ENCODE measurements at regions not wholly inside any gene's neighbourhood (a gene's known extent, or its start where the extent isn't known, plus 50 kb on each side); places are given as distances from the start of the nearest gene placed in this dataset.

DNA sequence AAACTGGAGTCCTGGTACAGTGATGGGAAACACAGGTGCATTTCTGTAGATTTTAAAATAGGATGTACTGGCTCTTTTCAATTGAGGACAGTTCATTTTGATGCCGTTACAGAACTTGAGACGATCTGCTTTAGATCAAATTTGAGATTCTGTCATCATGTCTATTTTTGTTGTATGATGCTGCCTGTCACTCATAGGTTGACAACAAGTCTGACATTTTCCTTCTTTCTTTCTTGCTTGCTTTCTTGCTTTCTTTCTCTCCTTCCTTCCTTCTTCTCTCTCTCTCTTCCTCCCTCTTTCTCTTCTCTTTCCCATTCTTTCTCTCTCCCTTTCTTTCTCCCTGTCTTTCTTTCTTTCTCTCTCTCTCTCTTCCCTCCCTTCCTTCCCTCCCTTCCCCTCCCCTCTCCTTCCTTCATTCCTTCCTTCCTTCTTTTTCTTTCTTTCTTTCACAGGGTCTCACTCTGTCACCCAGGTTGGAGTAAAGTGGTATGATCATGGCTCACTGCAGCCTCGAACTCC is 152.6 kb upstream of the SGK1 start:
- Mint-ChIP-seq H3K27me3 (peaks cover 0 to 2% of the 10 kb centered on the region in 2 donors), H3K4me1 (no peaks in the 10 kb centered on the region), H3K27ac (no peak overlapping the region), H3K9me3 (no peaks in the 10 kb centered on the region), H3K4me3 (no peak overlapping the region), H3K36me3 (peaks cover 0 to 3% (median 0%) of the 10 kb centered on the region in 3 donors)
- Histone ChIP-seq H3K9me3 (ENCODE audit: low read length) (no peaks in the 10 kb centered on the region), H3K4me1 (ENCODE audit: insufficient read depth, low read length) (no peaks in the 10 kb centered on the region), H3K36me3 (ENCODE audit: insufficient read depth, low read length) (no peaks in the 10 kb centered on the region), H3K4me3 (ENCODE audit: low read length) (no peak overlapping the region), H3K27ac (ENCODE audit: low read depth, low read length) (no peak overlapping the region), H3K27me3 (ENCODE audit: insufficient read depth, low read length, poor library complexity, severe bottlenecking) (no peaks in the 10 kb centered on the region)
- ChIA-PET POLR2A (no interaction called here), CTCF (no interaction called here)
- no peak for DNase-seq

DNA sequence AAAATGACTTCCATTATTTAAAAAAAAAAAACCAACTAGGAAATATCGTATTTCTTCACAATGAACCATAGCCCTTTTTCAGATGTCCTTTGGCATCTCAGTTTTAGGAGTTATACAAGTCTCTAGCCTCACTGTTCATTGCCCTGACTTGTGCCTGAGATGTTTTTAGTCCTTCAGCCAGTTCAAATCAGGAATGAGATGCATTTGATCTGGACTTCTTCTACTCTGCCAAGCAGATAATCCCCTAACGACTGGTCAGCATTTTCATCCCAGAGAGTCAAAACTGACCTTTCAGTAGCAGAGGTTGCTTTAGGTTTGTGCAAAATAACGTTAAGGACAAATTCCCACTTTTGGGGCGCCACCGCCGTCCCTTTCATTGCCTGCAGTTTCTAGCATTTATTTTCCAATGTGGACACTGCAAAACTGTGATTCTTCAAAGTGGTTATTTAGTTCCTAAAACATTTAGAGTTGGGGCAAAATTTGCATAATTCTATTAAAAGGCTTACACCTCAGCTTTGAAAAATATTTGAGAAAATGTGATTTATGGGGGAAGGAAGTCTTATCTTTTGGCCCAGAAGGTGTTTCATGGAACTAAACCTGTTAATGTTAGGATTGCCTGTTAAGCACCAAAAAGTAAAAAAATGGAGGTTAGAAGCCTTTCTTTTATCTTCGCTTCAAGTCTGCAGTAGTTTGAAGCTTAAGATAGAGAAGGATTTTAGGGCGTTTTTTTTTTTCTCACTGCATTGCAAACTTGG is 152.0 kb upstream of the SGK1 start:
- Mint-ChIP-seq H3K27me3 (peaks cover 0 to 2% of the 10 kb centered on the region in 2 donors), H3K36me3 (peaks cover 0 to 3% (median 0%) of the 10 kb centered on the region in 3 donors), H3K27ac (no peak overlapping the region), H3K4me1 (no peaks in the 10 kb centered on the region), H3K4me3 (no peak overlapping the region), H3K9me3 (no peaks in the 10 kb centered on the region)
- no peak for DNase-seq
- H3K36me3 ChIP-seq (ENCODE audit: insufficient read depth, low read length), result no peaks in the 10 kb centered on the region
- H3K27ac ChIP-seq (ENCODE audit: low read depth, low read length), result no peak overlapping the region
- H3K4me3 ChIP-seq (ENCODE audit: low read length), result no peak overlapping the region
- ChIA-PET CTCF (no interaction called here), POLR2A (no interaction called here)
- H3K4me1 ChIP-seq (ENCODE audit: insufficient read depth, low read length), result no peaks in the 10 kb centered on the region
- no peaks in the 10 kb centered on the region for H3K9me3 ChIP-seq (ENCODE audit: low read length)
- H3K27me3 ChIP-seq (ENCODE audit: insufficient read depth, low read length, poor library complexity, severe bottlenecking), result no peaks in the 10 kb centered on the region

DNA sequence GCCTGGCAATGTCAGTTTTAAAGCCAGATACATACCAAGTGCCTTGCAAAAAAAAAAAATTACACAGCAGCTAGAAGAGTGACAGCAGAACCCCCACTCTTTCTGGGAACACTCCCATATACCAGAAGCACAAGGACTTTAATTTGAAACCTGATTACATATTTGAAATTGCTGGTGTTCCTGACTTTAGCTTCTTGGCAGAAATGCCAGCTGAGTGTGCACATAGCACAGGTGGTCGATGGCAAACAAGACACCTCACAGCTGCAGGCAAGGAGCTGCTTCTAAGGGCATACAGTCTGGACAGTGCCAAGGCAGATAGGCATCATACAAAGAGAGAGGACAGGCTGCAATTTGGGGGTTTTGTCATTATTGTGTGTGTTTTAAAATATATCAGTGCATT is 150.7 kb upstream of the SGK1 start:
- Histone ChIP-seq H3K27ac (ENCODE audit: low read depth, low read length) (no peak overlapping the region), H3K36me3 (ENCODE audit: insufficient read depth, low read length) (no peaks in the 10 kb centered on the region), H3K27me3 (ENCODE audit: insufficient read depth, low read length, poor library complexity, severe bottlenecking) (no peaks in the 10 kb centered on the region), H3K9me3 (ENCODE audit: low read length) (no peaks in the 10 kb centered on the region), H3K4me1 (ENCODE audit: insufficient read depth, low read length) (no peaks in the 10 kb centered on the region), H3K4me3 (ENCODE audit: low read length) (no peak overlapping the region)
- Mint-ChIP-seq H3K9me3 (no peaks in the 10 kb centered on the region), H3K36me3 (peaks cover 0 to 3% (median 0%) of the 10 kb centered on the region in 3 donors), H3K27me3 (peaks cover 0 to 2% of the 10 kb centered on the region in 2 donors), H3K4me3 (no peak overlapping the region), H3K27ac (no peak overlapping the region), H3K4me1 (no peaks in the 10 kb centered on the region)
- DNase-seq, result no peak
- POLR2A ChIA-PET, result no interaction called here
- CTCF ChIA-PET, result interaction anchor here (1.2 kb wide), 1 partner anchor 13 kb away, joined by 3 read pairs; no protein-coding TSS in a partner anchor

DNA sequence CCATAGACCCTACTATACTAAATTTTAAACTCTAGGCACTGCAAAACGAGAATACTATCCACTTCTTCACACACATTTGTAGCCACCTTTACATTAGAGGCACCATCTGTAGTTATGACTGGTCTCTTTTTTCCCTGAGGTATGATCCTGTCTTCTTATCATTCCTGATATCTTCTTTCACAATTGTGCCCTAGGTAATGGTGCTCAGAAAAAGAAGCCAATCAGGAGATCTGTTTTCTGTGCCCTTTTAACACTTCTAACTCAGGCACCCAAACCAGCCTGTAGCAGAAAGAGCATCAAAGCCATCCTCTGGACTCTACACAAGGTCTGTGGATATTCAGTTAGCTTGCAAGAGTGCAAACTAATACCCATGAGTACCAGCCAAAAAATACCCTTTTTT is 149.7 kb upstream of the SGK1 start:
- no peaks in the 10 kb centered on the region for H3K9me3 ChIP-seq (ENCODE audit: low read length)
- no peaks in the 10 kb centered on the region for H3K36me3 ChIP-seq (ENCODE audit: insufficient read depth, low read length)
- Mint-ChIP-seq H3K9me3 (no peaks in the 10 kb centered on the region), H3K4me1 (no peaks in the 10 kb centered on the region), H3K27me3 (peaks cover 0 to 2% of the 10 kb centered on the region in 2 donors), H3K27ac (no peak overlapping the region), H3K36me3 (peaks cover 0 to 3% (median 0%) of the 10 kb centered on the region in 3 donors), H3K4me3 (no peak overlapping the region)
- H3K4me3 ChIP-seq (ENCODE audit: low read length), result no peak overlapping the region
- H3K27me3 ChIP-seq (ENCODE audit: insufficient read depth, low read length, poor library complexity, severe bottlenecking), result no peaks in the 10 kb centered on the region
- H3K4me1 ChIP-seq (ENCODE audit: insufficient read depth, low read length), result no peaks in the 10 kb centered on the region
- DNase-seq, result no peak
- ChIA-PET CTCF (interaction anchor here (1.2 kb wide), 1 partner anchor 12 kb away, joined by 3 read pairs; no protein-coding TSS in a partner anchor), POLR2A (no interaction called here)
- H3K27ac ChIP-seq (ENCODE audit: low read depth, low read length), result no peak overlapping the region

DNA sequence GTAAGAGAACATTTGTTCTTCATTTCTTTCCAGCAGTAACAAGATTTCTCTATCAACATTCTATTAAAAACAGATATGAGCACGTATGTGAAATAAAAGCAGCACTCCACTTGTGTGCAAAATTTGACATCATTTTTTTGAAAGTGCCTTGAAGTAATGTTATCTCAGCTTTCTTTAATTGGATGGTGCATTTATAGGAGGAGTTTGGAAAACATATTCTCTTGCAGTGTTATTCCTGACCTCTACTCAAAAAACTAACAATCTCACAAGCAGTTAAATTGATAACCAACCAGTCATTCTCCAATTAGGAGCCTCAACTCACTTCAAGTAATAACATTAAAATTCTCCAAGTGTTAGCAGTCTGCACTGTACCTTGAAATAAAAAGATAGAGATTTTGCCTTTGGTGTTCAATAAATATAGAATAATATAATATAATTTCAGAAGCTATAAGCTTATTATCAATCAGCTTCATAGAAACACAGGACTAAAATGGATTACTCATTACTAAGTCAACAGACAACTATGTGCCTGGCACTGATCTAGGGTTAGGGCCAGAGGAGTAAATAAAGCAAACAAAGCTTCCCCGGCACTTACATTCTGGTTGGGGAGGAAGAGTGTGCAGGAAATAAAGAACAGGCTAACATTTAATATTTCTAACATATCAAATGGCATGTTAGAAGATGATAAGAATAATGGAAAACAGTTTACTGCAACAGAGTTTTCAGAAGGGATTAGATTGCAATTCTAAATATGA is 149.0 kb upstream of the SGK1 start:
- H3K4me1 Mint-ChIP-seq, result no peaks in the 10 kb centered on the region
- H3K36me3 Mint-ChIP-seq, result peaks cover 0 to 3% (median 0%) of the 10 kb centered on the region in 3 donors
- Histone ChIP-seq H3K36me3 (ENCODE audit: insufficient read depth, low read length) (no peaks in the 10 kb centered on the region), H3K9me3 (ENCODE audit: low read length) (no peaks in the 10 kb centered on the region), H3K27ac (ENCODE audit: low read depth, low read length) (no peak overlapping the region), H3K4me1 (ENCODE audit: insufficient read depth, low read length) (no peaks in the 10 kb centered on the region), H3K4me3 (ENCODE audit: low read length) (no peak overlapping the region), H3K27me3 (ENCODE audit: insufficient read depth, low read length, poor library complexity, severe bottlenecking) (no peaks in the 10 kb centered on the region)
- no peaks in the 10 kb centered on the region for H3K9me3 Mint-ChIP-seq
- H3K27me3 Mint-ChIP-seq, result peaks cover 0 to 2% of the 10 kb centered on the region in 2 donors
- H3K27ac Mint-ChIP-seq, result no peak overlapping the region
- CTCF ChIA-PET, result no interaction called here
- POLR2A ChIA-PET, result no interaction called here
- DNase-seq, result no peak
- H3K4me3 Mint-ChIP-seq, result no peak overlapping the region

DNA sequence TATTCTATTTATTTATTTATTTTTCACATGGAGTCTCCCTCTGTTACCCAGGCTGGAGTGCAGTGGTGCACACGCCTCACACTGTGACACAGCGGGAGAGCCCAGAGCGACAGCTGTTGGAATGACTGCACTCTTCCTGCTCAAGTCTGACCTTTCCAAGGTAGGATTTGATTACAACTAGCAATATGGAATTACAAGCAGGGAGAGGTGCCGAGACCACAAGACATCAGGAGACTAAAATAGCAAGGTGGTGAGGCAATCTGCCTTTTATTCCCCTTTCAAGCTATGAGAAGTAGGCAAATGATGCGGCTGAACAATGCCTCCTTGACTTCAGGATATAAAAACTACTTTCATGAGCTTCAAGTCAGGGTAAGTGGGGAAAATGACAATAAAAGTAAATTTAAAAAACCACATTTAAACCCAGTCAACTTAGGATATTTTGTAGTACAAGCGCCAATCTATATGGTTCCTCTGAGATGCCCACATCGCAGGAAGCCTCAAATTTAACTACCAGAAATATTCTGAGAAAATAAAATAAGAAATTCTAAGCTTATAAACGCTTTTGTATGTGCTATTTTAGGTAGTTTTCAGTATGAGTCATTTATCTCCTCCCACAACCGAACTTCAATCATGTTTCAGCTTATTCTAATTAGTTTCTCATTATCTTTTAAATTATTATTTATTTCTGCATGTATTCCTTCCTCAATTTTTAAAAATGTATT is 146.9 kb upstream of the SGK1 start:
- ChIA-PET CTCF (no interaction called here), POLR2A (no interaction called here)
- no peak overlapping the region for H3K4me3 Mint-ChIP-seq
- no peaks in the 10 kb centered on the region for H3K4me1 Mint-ChIP-seq
- Histone ChIP-seq H3K4me3 (ENCODE audit: low read length) (no peak overlapping the region), H3K27me3 (ENCODE audit: insufficient read depth, low read length, poor library complexity, severe bottlenecking) (no peaks in the 10 kb centered on the region), H3K9me3 (ENCODE audit: low read length) (no peaks in the 10 kb centered on the region), H3K27ac (ENCODE audit: low read depth, low read length) (no peak overlapping the region), H3K4me1 (ENCODE audit: insufficient read depth, low read length) (no peaks in the 10 kb centered on the region), H3K36me3 (ENCODE audit: insufficient read depth, low read length) (no peaks in the 10 kb centered on the region)
- no peaks in the 10 kb centered on the region for H3K27me3 Mint-ChIP-seq
- no peaks in the 10 kb centered on the region for H3K36me3 Mint-ChIP-seq
- H3K9me3 Mint-ChIP-seq, result no peaks in the 10 kb centered on the region
- H3K27ac Mint-ChIP-seq, result no peak overlapping the region
- DNase-seq, result no peak

DNA sequence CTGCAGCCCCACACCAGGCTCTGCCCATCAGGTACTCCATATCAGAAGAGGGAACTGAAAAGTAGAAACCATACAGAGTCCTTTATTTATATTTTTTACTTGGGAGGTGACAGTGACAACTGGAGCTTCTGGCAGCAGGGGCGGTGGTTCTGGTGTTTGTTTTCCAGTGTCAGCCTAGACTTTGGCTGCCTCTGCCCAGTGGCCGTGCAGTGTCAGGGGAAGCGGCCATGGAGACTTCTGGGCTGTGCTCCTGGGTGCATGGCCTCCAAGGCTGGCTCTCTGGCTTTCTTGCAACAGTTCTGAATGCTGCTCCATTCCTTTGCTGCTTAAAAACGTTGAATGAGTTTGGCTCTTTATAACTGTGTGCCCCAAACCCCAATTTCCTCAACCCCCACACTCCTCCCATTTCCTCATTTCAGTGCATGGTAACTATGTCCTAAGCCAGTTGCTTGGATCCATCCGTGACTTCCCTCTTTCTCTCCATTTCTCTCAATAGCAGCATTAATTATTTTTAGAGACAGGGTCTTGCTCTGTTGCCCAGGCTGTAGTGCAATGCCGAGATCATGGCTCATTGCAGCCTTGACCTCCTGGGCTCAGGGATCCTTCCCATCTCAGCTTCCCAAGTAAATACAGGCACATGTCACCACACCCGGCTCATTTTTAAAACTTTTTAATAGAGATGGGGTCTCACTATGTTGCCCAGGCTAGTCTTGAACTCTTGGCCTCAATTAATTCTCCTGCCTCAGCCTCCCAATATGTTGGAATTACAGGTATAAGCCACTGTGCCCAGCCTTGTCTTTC is 141.1 kb upstream of the SGK1 start:
- no peaks in the 10 kb centered on the region for H3K36me3 ChIP-seq (ENCODE audit: insufficient read depth, low read length)
- POLR2A ChIA-PET, result no interaction called here
- CTCF ChIA-PET, result no interaction called here
- no peaks in the 10 kb centered on the region for H3K9me3 ChIP-seq (ENCODE audit: low read length)
- Mint-ChIP-seq H3K36me3 (peaks cover 0 to 1% (median 0%) of the 10 kb centered on the region in 3 donors), H3K9me3 (no peaks in the 10 kb centered on the region), H3K27ac (no peak overlapping the region), H3K4me1 (peaks cover 5 to 11% (median 7%) of the 10 kb centered on the region in 3 donors), H3K27me3 (no peaks in the 10 kb centered on the region), H3K4me3 (no peak overlapping the region)
- no peak overlapping the region for H3K27ac ChIP-seq (ENCODE audit: low read depth, low read length)
- no peak for DNase-seq
- no peak overlapping the region for H3K4me3 ChIP-seq (ENCODE audit: low read length)
- H3K27me3 ChIP-seq (ENCODE audit: insufficient read depth, low read length, poor library complexity, severe bottlenecking), result no peaks in the 10 kb centered on the region
- H3K4me1 ChIP-seq (ENCODE audit: insufficient read depth, low read length), result no peaks in the 10 kb centered on the region
